KMS-11 (cell line): ENCODE measurements at regions not wholly inside any gene's neighbourhood (a gene's known extent, or its start where the extent isn't known, plus 50 kb on each side); places are given as distances from the start of the nearest gene placed in this dataset.

ENCODE experiments used
- H2AFZ ChIP-seq: fragments of 200-600 bp; sonication (generic); 2 replicates; pipeline ENCODE4 v1.6.1; 2016; ENCODE audit warnings: antibody characterized with exemption, mixed run types, low read depth
- H3K27ac ChIP-seq: fragments of 200-600 bp; sonication (generic); 2 replicates; pipeline ENCODE4 v1.6.1; 2016; ENCODE audit warnings: mild to moderate bottlenecking, mixed run types
- H3K27me3 ChIP-seq: fragments of 200-600 bp; sonication (generic); 2 replicates; pipeline ENCODE4 v1.6.1; 2017; ENCODE audit warnings: mild to moderate bottlenecking, low read depth, mixed run types, moderate library complexity; ENCODE audit not compliant: insufficient read depth
- H3K36me3 ChIP-seq: fragments of 200-600 bp; sonication (generic); 2 replicates; pipeline ENCODE4 v1.6.1; 2017; ENCODE audit warnings: mild to moderate bottlenecking, mixed run types; ENCODE audit not compliant: insufficient read depth
- H3K4me1 ChIP-seq: fragments of 200-600 bp; sonication (generic); 2 replicates; pipeline ENCODE4 v1.6.1; 2016; ENCODE audit warnings: mild to moderate bottlenecking, low read depth, mixed run types; ENCODE audit not compliant: poor library complexity, severe bottlenecking
- H3K4me2 ChIP-seq: fragments of 200-600 bp; sonication (generic); 2 replicates; pipeline ENCODE4 v1.7.0; 2016; ENCODE audit warnings: mild to moderate bottlenecking, mixed run types
- H3K4me3 ChIP-seq: fragments of 200-600 bp; sonication (generic); IDR thresholded peaks from 2 replicates; pipeline ENCODE4 v1.6.1; 2017; ENCODE audit warnings: low read depth, low read length, mixed read lengths; ENCODE audit not compliant: insufficient read depth
- H3K79me2 ChIP-seq: fragments of 200-600 bp; sonication (generic); 2 replicates; pipeline ENCODE4 v1.6.1; 2016; ENCODE audit warnings: low read depth, mixed run types; ENCODE audit not compliant: insufficient read depth
- H3K9ac ChIP-seq: fragments of 200-600 bp; sonication (generic); 2 replicates; pipeline ENCODE4 v1.6.1; 2016; ENCODE audit warnings: mild to moderate bottlenecking, mixed run types
- H4K20me1 ChIP-seq: fragments of 200-600 bp; sonication (generic); 2 replicates; pipeline ENCODE4 v1.6.1; 2016; ENCODE audit warnings: mild to moderate bottlenecking, mixed run types; ENCODE audit not compliant: insufficient read depth
- CTCF ChIP-seq: fragments of 200-600 bp; sonication (generic); conservative IDR thresholded peaks from 2 replicates; pipeline ENCODE4 v1.6.1; 2017; ENCODE audit warnings: low read depth, mild to moderate bottlenecking, antibody characterized with exemption, low read length, moderate library complexity, mixed read lengths

DNA sequence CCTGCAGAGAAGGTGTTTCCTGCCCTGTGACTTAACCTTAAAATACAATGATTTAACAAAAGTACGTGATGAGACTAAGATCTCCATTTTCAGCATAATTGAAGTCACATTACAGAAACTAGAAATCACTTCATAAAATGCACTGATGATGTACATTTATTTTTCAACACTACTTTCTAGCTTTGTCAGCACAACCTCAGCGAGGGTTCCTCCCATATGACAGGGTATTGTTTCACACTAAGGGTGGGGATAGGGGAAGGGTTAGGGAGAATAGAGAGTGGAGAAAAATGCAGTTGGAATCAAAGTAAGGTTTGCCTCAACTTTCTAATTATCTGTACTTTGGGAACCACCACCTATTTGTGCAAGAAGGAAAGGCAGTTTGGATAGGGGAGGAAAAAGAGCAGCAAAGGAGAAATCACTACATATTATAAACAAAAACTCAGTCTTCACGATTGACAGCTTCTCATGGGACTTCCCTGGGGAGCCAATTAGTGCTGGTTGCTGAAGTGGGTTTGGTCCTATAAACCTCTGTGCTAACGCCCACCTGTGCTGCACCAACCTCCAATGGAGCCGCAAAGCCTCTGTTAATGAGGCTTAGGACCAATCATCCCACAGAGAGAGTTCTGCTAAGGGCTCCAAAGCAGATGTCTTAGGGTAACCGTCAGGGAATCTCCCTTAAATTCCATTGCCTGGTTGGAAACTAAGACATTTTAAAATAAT is 369.2 kb upstream of the PDE4D start:
- TF ChIP-seq CTCF: no peak
- Histone ChIP-seq H3K4me1 (no peaks in the 10 kb centered on the region), H3K27ac (no peak overlapping the region), H3K79me2 (no peaks in the 10 kb centered on the region), H3K9ac (no peak overlapping the region), H2AFZ (no peak overlapping the region), H3K4me2 (no peak overlapping the region), H3K4me3 (no peak overlapping the region), H4K20me1 (no peaks in the 10 kb centered on the region), H3K27me3 (no peaks in the 10 kb centered on the region), H3K36me3 (no peaks in the 10 kb centered on the region)

DNA sequence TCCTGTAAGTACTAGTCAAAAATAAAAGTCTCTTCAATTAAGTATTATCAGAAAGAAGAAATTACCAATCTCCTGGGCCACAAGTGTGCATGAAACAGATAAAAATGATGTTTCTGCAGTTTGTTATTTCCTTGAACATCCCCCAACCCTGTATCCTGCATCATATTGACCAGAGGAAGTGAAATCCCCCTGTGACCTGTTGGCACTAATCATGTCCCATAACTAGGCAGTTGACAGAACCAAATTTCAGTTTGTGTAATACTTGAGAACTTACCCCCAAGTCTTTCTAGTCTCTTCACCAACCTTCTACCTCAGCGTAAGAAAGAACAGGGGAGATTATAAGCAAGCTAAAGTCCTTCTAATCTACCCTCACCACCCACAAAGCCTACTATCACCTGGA is 368.2 kb upstream of the PDE4D start:
- no peak overlapping the region for H3K4me3 ChIP-seq
- H3K9ac ChIP-seq: no peak overlapping the region
- H3K4me2 ChIP-seq: no peak overlapping the region
- H4K20me1 ChIP-seq: no peaks in the 10 kb centered on the region
- no peak overlapping the region for H3K27ac ChIP-seq
- H3K36me3 ChIP-seq: no peaks in the 10 kb centered on the region
- TF ChIP-seq CTCF: no peak
- no peaks in the 10 kb centered on the region for H3K27me3 ChIP-seq
- no peak overlapping the region for H2AFZ ChIP-seq
- H3K79me2 ChIP-seq: no peaks in the 10 kb centered on the region
- no peaks in the 10 kb centered on the region for H3K4me1 ChIP-seq

- no peak for TF ChIP-seq CTCF
- Histone ChIP-seq H3K27me3 (no peaks in the 10 kb centered on the region), H3K36me3 (no peaks in the 10 kb centered on the region), H3K27ac (no peak overlapping the region), H3K79me2 (no peaks in the 10 kb centered on the region), H2AFZ (no peak overlapping the region), H3K4me2 (no peak overlapping the region), H4K20me1 (no peaks in the 10 kb centered on the region), H3K4me1 (no peaks in the 10 kb centered on the region), H3K4me3 (no peak overlapping the region), H3K9ac (no peak overlapping the region)
These were observed 367.1 kb upstream of the PDE4D start for GRCh38 chr5:60260658-60261057.

- no peaks in the 10 kb centered on the region for H3K4me1 ChIP-seq
- H3K9ac ChIP-seq: no peak overlapping the region
- no peaks in the 10 kb centered on the region for H4K20me1 ChIP-seq
- no peaks in the 10 kb centered on the region for H3K36me3 ChIP-seq
- TF ChIP-seq CTCF: no peak
- no peak overlapping the region for H2AFZ ChIP-seq
- H3K79me2 ChIP-seq: no peaks in the 10 kb centered on the region
- no peaks in the 10 kb centered on the region for H3K27me3 ChIP-seq
- H3K4me2 ChIP-seq: no peak overlapping the region
- no peak overlapping the region for H3K4me3 ChIP-seq
- H3K27ac ChIP-seq: no peak overlapping the region
These were observed 366.2 kb upstream of the PDE4D start for GRCh38 chr5:60259730-60260129.
